AG20443 (cell line): ENCODE measurements at regions not wholly inside any gene's neighbourhood (a gene's known extent, or its start where the extent isn't known, plus 50 kb on each side); places are given as distances from the start of the nearest gene placed in this dataset.
"Not testable (repeated sequence)": the region's sequence is repeated elsewhere in the genome, so short reads cannot be mapped to it uniquely, and the experiment has no call there.

Experiments used
- DNase-seq: peaks from one replicate; pipeline ENCODE4 v3.0.0; 2012; ENCODE audit warnings: low spot score, mixed read lengths

- DNase-seq, result no peak
These were observed 113.9 kb upstream of the EOLA2 start for GRCh38 chrX:150052226-150052625.

- no peak for DNase-seq
These were observed 120.4 kb upstream of the EOLA2 start for GRCh38 chrX:150058728-150059127.

- peak; percentile 18 for DNase-seq
These were observed 122.1 kb upstream of the EOLA2 start for GRCh38 chrX:150060406-150060805.

- DNase-seq, result peak; percentile 54
These were observed 124.2 kb upstream of the EOLA2 start for GRCh38 chrX:150062292-150063137.

- no peak for DNase-seq
These were observed 124.8 kb upstream of the EOLA2 start for GRCh38 chrX:150063138-150063518.

GRCh38 chrX:150063674-150064073 lies 125.4 kb upstream of the EOLA2 start:
- no peak for DNase-seq

- DNase-seq, result no peak
These were observed 135.9 kb upstream of the EOLA2 start for GRCh38 chrX:150074175-150074574.

- no peak for DNase-seq
These were observed 142.2 kb upstream of the EOLA2 start for GRCh38 chrX:150080497-150080896.

- DNase-seq, result no peak
These were observed 142.8 kb upstream of the EOLA2 start for GRCh38 chrX:150081076-150081475.

- DNase-seq, result peak; percentile 36
These were observed 146.4 kb upstream of the EOLA2 start for GRCh38 chrX:150084496-150085229.

GRCh38 chrX:150085881-150086280 lies 147.6 kb upstream of the EOLA2 start:
- peak; percentile 14 for DNase-seq

- no peak for DNase-seq
These were observed 148.1 kb upstream of the EOLA2 start for GRCh38 chrX:150086371-150086770.

GRCh38 chrX:150087612-150088011 lies 149.3 kb upstream of the EOLA2 start:
- DNase-seq, result no peak

- DNase-seq, result no peak
These were observed 149.8 kb upstream of the EOLA2 start for GRCh38 chrX:150088042-150088441.

GRCh38 chrX:150088766-150089518 lies 150.7 kb upstream of the EOLA2 start:
- no peak for DNase-seq

GRCh38 chrX:150091300-150091699 lies 153.0 kb upstream of the EOLA2 start:
- not testable (repeated sequence) for DNase-seq

- DNase-seq, result no peak
These were observed 154.3 kb upstream of the EOLA2 start for GRCh38 chrX:150092549-150092948.

- peak; percentile 26 for DNase-seq
These were observed 156.1 kb upstream of the EOLA2 start for GRCh38 chrX:150094375-150094774.

GRCh38 chrX:150094996-150095395 lies 156.7 kb upstream of the EOLA2 start:
- no peak for DNase-seq

- DNase-seq, result no peak
These were observed 161.0 kb upstream of the EOLA2 start for GRCh38 chrX:150099316-150099715.

- DNase-seq, result peak; percentile 27
These were observed 162.0 kb upstream of the EOLA2 start for GRCh38 chrX:150100261-150100660.

- no peak for DNase-seq
These were observed 180.2 kb upstream of the EOLA2 start for GRCh38 chrX:150118476-150118875.

- DNase-seq, result no peak
These were observed 181.0 kb upstream of the EOLA2 start for GRCh38 chrX:150119323-150119722.
